ENCODE measurements at regions not wholly inside any gene's neighbourhood (a gene's known extent, or its start where the extent isn't known, plus 50 kb on each side); places are given as distances from the start of the nearest gene placed in this dataset.

GRCh38 chr11:103530257-103530656 is 421.0 kb downstream of the DYNC2H1 start:
- Mint-ChIP-seq H3K36me3 (no peaks in the 10 kb centered on the region), H3K4me1 (peaks cover 7% of the 10 kb centered on the region), H3K4me3 (no peak overlapping the region), H3K9me3 (no peaks in the 10 kb centered on the region), H3K27ac (no peak overlapping the region), H3K27me3 (ENCODE audit: low read depth) (no peaks in the 10 kb centered on the region; the same call in none of the 2 replicates)
- DNase-seq (ENCODE audit: low spot score) (no peak), ATAC-seq (no peak)
- CTCF ChIA-PET: no interaction called here
- POLR2A ChIA-PET: no interaction called here
- TF ChIP-seq ZNF671 (CRISPR knock-in tag; IDR thresholded peaks at IDR 0.05) (no peak), ETV6 (CRISPR knock-in tag; IDR thresholded peaks at IDR 0.05) (no peak), NR2C2 (CRISPR knock-in tag; IDR thresholded peaks at IDR 0.05) (no peak), ZNF396 (CRISPR knock-in tag; IDR thresholded peaks at IDR 0.05; ENCODE audit: borderline replicate concordance) (no peak), PREB (CRISPR knock-in tag; IDR thresholded peaks at IDR 0.05; ENCODE audit: borderline replicate concordance) (no peak), FOXP1 (CRISPR knock-in tag; IDR thresholded peaks at IDR 0.05; ENCODE audit: borderline replicate concordance) (no peak), MXD4 (CRISPR knock-in tag; IDR thresholded peaks at IDR 0.05; ENCODE audit: borderline replicate concordance) (no peak), TEAD4 (CRISPR knock-in tag; IDR thresholded peaks at IDR 0.05) (no peak)
- TF ChIP-seq, protein P1, sequence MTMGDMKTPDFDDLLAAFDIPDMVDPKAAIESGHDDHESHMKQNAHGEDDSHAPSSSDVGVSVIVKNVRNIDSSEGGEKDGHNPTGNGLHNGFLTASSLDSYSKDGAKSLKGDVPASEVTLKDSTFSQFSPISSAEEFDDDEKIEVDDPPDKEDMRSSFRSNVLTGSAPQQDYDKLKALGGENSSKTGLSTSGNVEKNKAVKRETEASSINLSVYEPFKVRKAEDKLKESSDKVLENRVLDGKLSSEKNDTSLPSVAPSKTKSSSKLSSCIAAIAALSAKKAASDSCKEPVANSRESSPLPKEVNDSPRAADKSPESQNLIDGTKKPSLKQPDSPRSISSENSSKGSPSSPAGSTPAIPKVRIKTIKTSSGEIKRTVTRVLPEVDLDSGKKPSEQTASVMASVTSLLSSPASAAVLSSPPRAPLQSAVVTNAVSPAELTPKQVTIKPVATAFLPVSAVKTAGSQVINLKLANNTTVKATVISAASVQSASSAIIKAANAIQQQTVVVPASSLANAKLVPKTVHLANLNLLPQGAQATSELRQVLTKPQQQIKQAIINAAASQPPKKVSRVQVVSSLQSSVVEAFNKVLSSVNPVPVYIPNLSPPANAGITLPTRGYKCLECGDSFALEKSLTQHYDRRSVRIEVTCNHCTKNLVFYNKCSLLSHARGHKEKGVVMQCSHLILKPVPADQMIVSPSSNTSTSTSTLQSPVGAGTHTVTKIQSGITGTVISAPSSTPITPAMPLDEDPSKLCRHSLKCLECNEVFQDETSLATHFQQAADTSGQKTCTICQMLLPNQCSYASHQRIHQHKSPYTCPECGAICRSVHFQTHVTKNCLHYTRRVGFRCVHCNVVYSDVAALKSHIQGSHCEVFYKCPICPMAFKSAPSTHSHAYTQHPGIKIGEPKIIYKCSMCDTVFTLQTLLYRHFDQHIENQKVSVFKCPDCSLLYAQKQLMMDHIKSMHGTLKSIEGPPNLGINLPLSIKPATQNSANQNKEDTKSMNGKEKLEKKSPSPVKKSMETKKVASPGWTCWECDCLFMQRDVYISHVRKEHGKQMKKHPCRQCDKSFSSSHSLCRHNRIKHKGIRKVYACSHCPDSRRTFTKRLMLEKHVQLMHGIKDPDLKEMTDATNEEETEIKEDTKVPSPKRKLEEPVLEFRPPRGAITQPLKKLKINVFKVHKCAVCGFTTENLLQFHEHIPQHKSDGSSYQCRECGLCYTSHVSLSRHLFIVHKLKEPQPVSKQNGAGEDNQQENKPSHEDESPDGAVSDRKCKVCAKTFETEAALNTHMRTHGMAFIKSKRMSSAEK (CRISPR knock-in tag; IDR thresholded peaks at IDR 0.05; ENCODE audit: borderline replicate concordance): no peak
- TF ChIP-seq, protein P2, sequence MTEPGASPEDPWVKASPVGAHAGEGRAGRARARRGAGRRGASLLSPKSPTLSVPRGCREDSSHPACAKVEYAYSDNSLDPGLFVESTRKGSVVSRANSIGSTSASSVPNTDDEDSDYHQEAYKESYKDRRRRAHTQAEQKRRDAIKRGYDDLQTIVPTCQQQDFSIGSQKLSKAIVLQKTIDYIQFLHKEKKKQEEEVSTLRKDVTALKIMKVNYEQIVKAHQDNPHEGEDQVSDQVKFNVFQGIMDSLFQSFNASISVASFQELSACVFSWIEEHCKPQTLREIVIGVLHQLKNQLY (CRISPR knock-in tag; IDR thresholded peaks at IDR 0.05): no peak
- TF ChIP-seq, protein P3, sequence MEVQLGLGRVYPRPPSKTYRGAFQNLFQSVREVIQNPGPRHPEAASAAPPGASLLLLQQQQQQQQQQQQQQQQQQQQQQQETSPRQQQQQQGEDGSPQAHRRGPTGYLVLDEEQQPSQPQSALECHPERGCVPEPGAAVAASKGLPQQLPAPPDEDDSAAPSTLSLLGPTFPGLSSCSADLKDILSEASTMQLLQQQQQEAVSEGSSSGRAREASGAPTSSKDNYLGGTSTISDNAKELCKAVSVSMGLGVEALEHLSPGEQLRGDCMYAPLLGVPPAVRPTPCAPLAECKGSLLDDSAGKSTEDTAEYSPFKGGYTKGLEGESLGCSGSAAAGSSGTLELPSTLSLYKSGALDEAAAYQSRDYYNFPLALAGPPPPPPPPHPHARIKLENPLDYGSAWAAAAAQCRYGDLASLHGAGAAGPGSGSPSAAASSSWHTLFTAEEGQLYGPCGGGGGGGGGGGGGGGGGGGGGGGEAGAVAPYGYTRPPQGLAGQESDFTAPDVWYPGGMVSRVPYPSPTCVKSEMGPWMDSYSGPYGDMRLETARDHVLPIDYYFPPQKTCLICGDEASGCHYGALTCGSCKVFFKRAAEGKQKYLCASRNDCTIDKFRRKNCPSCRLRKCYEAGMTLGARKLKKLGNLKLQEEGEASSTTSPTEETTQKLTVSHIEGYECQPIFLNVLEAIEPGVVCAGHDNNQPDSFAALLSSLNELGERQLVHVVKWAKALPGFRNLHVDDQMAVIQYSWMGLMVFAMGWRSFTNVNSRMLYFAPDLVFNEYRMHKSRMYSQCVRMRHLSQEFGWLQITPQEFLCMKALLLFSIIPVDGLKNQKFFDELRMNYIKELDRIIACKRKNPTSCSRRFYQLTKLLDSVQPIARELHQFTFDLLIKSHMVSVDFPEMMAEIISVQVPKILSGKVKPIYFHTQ (CRISPR knock-in tag; IDR thresholded peaks at IDR 0.05): no peak

DNA sequence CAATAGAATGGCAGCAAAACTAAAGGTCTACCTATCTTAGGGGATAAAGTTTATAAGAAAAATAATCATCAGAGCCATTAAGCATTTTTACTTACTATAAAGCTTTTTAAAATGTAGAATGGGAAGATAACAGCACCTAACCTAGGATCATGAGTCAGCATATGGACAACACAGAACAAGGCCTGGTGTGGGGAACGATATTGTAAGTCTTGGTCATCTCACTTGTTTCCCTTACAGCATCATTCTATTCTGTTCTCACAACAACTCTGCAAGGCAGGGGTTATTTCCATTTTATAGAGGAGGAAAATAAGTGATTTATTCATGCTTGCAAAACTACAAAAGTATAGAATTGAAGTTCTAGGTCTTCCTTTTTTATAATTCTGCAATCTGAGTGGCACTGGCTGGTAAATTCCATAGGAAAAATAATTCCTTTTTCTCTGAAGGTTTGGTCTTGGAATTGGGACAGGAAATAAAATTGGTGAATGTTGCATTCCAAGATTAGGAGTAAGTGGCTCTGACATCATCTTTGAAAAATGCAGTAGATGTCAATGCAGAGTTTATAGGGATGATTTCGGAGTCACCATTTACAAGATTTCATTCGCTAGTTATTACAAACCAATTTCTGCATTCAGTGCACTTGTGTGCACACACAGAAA is 423.0 kb downstream of the DYNC2H1 start:
- no peaks in the 10 kb centered on the region for H3K36me3 Mint-ChIP-seq
- H3K4me1 Mint-ChIP-seq: peaks cover 19% of the 10 kb centered on the region
- ChIA-PET POLR2A (no interaction called here), CTCF (no interaction called here)
- ATAC-seq (no peak), DNase-seq (ENCODE audit: low spot score) (no peak)
- H3K27me3 Mint-ChIP-seq (ENCODE audit: low read depth): no peaks in the 10 kb centered on the region; the same call in none of the 2 replicates
- H3K27ac Mint-ChIP-seq: no peak overlapping the region
- no peak overlapping the region for H3K4me3 Mint-ChIP-seq
- no peaks in the 10 kb centered on the region for H3K9me3 Mint-ChIP-seq
- no peak for TF ChIP-seq JUN (CRISPR knock-in tag; IDR thresholded peaks at IDR 0.05)
- no peak for TF ChIP-seq ETV6 (CRISPR knock-in tag; IDR thresholded peaks at IDR 0.05)
- TF ChIP-seq NFATC4 (CRISPR knock-in tag; IDR thresholded peaks at IDR 0.05): no peak
- TF ChIP-seq SP1 (CRISPR knock-in tag; conservative IDR thresholded peaks at IDR 0.05): no peak
- TF ChIP-seq, protein P4, sequence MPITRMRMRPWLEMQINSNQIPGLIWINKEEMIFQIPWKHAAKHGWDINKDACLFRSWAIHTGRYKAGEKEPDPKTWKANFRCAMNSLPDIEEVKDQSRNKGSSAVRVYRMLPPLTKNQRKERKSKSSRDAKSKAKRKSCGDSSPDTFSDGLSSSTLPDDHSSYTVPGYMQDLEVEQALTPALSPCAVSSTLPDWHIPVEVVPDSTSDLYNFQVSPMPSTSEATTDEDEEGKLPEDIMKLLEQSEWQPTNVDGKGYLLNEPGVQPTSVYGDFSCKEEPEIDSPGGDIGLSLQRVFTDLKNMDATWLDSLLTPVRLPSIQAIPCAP (CRISPR knock-in tag; IDR thresholded peaks at IDR 0.05): no peak
- TF ChIP-seq FOXP4 (CRISPR knock-in tag; IDR thresholded peaks at IDR 0.05): no peak
- TF ChIP-seq, protein P5, sequence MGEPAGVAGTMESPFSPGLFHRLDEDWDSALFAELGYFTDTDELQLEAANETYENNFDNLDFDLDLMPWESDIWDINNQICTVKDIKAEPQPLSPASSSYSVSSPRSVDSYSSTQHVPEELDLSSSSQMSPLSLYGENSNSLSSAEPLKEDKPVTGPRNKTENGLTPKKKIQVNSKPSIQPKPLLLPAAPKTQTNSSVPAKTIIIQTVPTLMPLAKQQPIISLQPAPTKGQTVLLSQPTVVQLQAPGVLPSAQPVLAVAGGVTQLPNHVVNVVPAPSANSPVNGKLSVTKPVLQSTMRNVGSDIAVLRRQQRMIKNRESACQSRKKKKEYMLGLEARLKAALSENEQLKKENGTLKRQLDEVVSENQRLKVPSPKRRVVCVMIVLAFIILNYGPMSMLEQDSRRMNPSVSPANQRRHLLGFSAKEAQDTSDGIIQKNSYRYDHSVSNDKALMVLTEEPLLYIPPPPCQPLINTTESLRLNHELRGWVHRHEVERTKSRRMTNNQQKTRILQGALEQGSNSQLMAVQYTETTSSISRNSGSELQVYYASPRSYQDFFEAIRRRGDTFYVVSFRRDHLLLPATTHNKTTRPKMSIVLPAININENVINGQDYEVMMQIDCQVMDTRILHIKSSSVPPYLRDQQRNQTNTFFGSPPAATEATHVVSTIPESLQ (CRISPR knock-in tag; IDR thresholded peaks at IDR 0.05): no peak
- TF ChIP-seq ATF1 (CRISPR knock-in tag; IDR thresholded peaks at IDR 0.05): no peak
- TF ChIP-seq MXD4 (CRISPR knock-in tag; IDR thresholded peaks at IDR 0.05; ENCODE audit: borderline replicate concordance): no peak
- TF ChIP-seq ESRRA (CRISPR knock-in tag; IDR thresholded peaks at IDR 0.05; ENCODE audit: borderline replicate concordance): no peak
- no peak for TF ChIP-seq PREB (CRISPR knock-in tag; IDR thresholded peaks at IDR 0.05; ENCODE audit: borderline replicate concordance)
